ENCODE measurements at regions not wholly inside any gene's neighbourhood (a gene's known extent, or its start where the extent isn't known, plus 50 kb on each side); places are given as distances from the start of the nearest gene placed in this dataset.
"Not testable (repeated sequence)": the region's sequence is repeated elsewhere in the genome, so short reads cannot be mapped to it uniquely, and the experiment has no call there.

DNA sequence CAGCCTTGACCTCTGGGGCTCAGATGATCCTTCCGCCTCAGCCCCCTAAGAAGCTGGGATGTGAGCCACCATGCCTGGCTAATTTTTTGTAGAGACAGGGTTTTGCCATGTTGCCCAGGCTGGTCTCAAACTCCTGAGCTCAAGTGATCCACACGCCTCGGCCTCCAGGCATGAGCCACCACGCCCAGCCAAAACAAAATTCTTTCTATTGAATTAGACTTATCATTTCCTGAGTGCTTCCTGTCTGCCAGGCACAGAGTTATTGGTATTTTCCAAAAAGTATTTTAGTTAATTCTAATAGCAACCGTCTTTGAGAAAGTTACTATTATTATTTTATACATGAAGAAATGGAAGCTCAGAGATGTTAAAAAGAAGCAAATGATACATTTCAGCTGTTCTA, 61.4 kb upstream of the LMO2 start:
- H3K4me3 Mint-ChIP-seq, result no peak overlapping the region
- H3K27me3 Mint-ChIP-seq, result peaks cover 20% of the 10 kb centered on the region
- no peak overlapping the region for H3K27ac Mint-ChIP-seq
- H3K36me3 Mint-ChIP-seq (ENCODE audit: low read depth), result no peaks in the 10 kb centered on the region
- DNase-seq, result no peak
- no peaks in the 10 kb centered on the region for H3K4me1 Mint-ChIP-seq
- intact Hi-C loops (cut with micrococcal nuclease), result no loop called here
- H3K9me3 Mint-ChIP-seq, result no peaks in the 10 kb centered on the region

- intact Hi-C loops (cut with micrococcal nuclease), result no loop called here
These were observed 60.9 kb upstream of the LMO2 start for GRCh38 chr11:33952805-33953204.

DNA sequence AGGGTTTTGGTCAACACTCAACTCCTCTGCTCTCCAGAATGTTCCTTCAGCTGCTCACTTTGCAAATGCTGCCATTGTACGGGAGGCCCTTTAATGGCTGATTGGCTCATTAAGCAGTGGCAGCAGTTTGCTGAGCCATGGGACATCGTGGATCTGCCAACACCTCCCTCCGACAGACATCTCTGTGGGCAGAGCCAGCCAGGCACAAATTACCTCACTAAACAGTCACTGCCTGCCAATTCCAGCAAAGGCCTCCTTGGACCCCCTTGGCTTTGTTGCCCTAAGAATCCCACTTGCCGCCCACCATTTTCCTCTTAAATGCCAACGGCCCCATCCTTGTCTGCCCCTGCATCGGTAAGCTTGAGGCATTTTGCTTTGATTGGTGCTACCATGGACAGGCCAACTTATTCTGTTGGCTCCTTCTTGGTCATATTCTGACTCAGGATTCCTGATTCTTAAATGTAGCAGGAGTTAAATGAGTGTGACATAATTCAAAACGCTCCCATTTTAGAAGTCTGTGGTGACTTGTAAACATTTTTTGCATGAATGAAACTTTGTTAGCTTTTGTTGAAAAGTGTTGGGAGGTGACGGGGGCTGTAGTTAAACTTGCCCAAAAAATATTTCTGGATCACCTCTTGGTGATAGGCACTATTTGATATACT, 57.5 kb upstream of the LMO2 start:
- Mint-ChIP-seq H3K4me3 (no peak overlapping the region), H3K9me3 (no peaks in the 10 kb centered on the region), H3K36me3 (ENCODE audit: low read depth) (no peaks in the 10 kb centered on the region), H3K4me1 (no peaks in the 10 kb centered on the region), H3K27me3 (peaks cover 11% of the 10 kb centered on the region), H3K27ac (no peak overlapping the region)
- no peak for DNase-seq
- intact Hi-C loops (cut with micrococcal nuclease), result no loop called here

More at GRCh38 chr11:33952805-33953204, 60.9 kb upstream of the LMO2 start:
- Mint-ChIP-seq H3K36me3 (ENCODE audit: low read depth) (no peaks in the 10 kb centered on the region), H3K27ac (no peak overlapping the region), H3K9me3 (no peaks in the 10 kb centered on the region), H3K27me3 (peaks cover 20% of the 10 kb centered on the region), H3K4me3 (no peak overlapping the region), H3K4me1 (no peaks in the 10 kb centered on the region)
- no peak for DNase-seq

GRCh38 chr11:33948494-33948893, 56.6 kb upstream of the LMO2 start:
- Mint-ChIP-seq H3K4me3 (no peak overlapping the region), H3K27me3 (peaks cover 8% of the 10 kb centered on the region), H3K9me3 (no peaks in the 10 kb centered on the region), H3K4me1 (no peaks in the 10 kb centered on the region), H3K36me3 (ENCODE audit: low read depth) (no peaks in the 10 kb centered on the region), H3K27ac (no peak overlapping the region)
- DNase-seq, result no peak
- intact Hi-C loops (cut with micrococcal nuclease), result no loop called here

DNA sequence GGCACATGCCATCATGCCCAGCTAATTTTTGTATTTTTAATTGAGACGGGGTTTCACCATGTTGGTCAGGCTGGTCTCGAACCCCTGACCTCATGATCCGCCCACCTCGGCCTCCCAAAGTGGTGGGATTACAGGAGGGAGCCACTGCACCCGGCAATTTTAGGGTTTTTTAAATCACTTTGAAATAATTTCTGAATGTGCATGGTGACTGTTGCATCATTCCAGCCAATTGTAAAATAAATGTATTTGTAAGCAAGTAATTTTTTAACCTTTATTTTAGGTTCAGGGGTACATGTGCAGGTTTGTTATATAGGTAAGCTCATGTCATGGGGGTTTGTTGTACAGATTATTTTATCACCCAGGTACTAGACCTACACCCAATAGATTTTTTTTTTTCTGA, 56.0 kb upstream of the LMO2 start:
- H3K27ac Mint-ChIP-seq, result not testable (repeated sequence)

DNA sequence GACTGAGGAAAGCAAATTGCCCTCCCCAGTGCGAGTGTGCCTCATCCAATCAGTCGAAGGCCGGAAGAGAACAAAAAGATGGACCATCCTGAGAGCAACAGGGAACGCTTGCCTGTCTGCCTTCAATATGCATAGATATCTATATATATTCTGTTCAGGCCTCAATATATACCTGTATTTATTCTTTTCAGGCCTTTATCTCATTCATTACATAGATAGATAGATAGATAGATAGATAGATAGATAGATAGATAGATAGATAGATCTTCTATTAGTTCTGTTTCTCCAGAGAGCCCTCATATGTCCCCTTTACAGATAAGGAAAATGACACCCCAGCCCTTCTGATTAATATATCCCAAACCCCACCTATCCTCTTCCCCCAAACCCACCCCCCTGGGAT, 55.1 kb upstream of the LMO2 start:
- H3K27ac Mint-ChIP-seq, result no peak overlapping the region
- H3K4me1 Mint-ChIP-seq, result no peaks in the 10 kb centered on the region
- no peak for DNase-seq
- intact Hi-C loops (cut with micrococcal nuclease), result no loop called here
- peaks cover 6% of the 10 kb centered on the region for H3K27me3 Mint-ChIP-seq
- no peaks in the 10 kb centered on the region for H3K9me3 Mint-ChIP-seq
- H3K4me3 Mint-ChIP-seq, result no peak overlapping the region
- no peaks in the 10 kb centered on the region for H3K36me3 Mint-ChIP-seq (ENCODE audit: low read depth)

More for the DNA sequence above, 56.0 kb upstream of the LMO2 start:
- H3K4me1 Mint-ChIP-seq; intact Hi-C loops (cut with micrococcal nuclease); H3K36me3 Mint-ChIP-seq (ENCODE audit: low read depth); H3K9me3 Mint-ChIP-seq; H3K4me3 Mint-ChIP-seq; H3K27me3 Mint-ChIP-seq; DNase-seq: not testable (repeated sequence)

DNA sequence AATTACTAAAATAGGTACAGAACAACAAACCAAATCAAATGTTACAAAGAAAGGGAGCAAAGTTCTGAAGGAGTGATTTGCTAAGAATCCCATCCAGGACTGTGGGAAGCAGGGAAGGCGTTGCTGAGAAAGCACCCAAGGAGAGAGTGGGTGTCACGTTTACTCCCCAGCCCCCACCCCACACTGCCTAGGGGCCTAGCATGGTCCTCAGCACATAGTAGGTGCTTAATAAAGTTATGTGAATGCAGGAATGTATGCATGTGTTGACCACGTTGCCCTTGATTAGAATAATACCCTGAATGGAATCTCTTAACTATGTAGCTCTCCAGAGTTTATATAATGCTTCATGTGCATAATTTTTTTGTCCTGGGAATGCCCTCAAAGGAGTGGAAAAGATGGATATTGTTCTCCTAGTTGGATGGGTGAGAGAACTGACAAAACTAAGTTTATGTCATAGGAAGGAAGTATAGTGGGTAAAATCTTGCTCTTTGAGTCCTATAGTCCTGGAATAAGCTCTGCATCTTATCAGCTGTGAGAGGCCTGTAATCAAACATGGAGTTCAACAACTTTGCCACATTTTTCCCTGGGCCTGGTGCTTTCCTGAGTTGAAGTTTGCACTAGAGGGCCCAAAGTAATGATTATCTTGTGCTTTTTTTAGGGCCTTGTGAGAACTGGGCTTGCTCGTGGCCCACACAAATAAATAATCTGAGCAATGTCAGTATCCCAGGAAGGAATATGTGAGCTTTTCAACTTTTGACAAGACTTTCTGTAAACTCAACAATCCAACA, 53.8 kb upstream of the LMO2 start:
- Mint-ChIP-seq H3K9me3 (no peaks in the 10 kb centered on the region), H3K27me3 (peaks cover 3% of the 10 kb centered on the region)
- intact Hi-C loops (cut with micrococcal nuclease), result no loop called here

GRCh38 chr11:33944693-33945424, 53.0 kb upstream of the LMO2 start:
- Mint-ChIP-seq H3K36me3 (ENCODE audit: low read depth) (no peaks in the 10 kb centered on the region), H3K4me3 (no peak overlapping the region), H3K9me3 (no peaks in the 10 kb centered on the region), H3K27me3 (peaks cover 3% of the 10 kb centered on the region), H3K4me1 (no peaks in the 10 kb centered on the region), H3K27ac (no peak overlapping the region)
- no peak for DNase-seq
- intact Hi-C loops (cut with micrococcal nuclease), result no loop called here

More for the DNA sequence above, 53.8 kb upstream of the LMO2 start:
- no peak for DNase-seq
- H3K4me1 Mint-ChIP-seq, result no peaks in the 10 kb centered on the region
- no peaks in the 10 kb centered on the region for H3K36me3 Mint-ChIP-seq (ENCODE audit: low read depth)
- no peak overlapping the region for H3K4me3 Mint-ChIP-seq
- H3K27ac Mint-ChIP-seq, result no peak overlapping the region

- Mint-ChIP-seq H3K27me3 (peaks cover 3% of the 10 kb centered on the region), H3K27ac (no peak overlapping the region), H3K9me3 (no peaks in the 10 kb centered on the region), H3K4me1 (no peaks in the 10 kb centered on the region), H3K4me3 (no peak overlapping the region), H3K36me3 (ENCODE audit: low read depth) (no peaks in the 10 kb centered on the region)
- intact Hi-C loops (cut with micrococcal nuclease), result no loop called here
- DNase-seq, result no peak
These were observed 52.4 kb upstream of the LMO2 start for GRCh38 chr11:33944345-33944692.

- Mint-ChIP-seq H3K27ac (no peak overlapping the region), H3K4me3 (no peak overlapping the region), H3K4me1 (no peaks in the 10 kb centered on the region), H3K36me3 (ENCODE audit: low read depth) (no peaks in the 10 kb centered on the region), H3K9me3 (no peaks in the 10 kb centered on the region), H3K27me3 (no peaks in the 10 kb centered on the region)
- DNase-seq, result no peak
- intact Hi-C loops (cut with micrococcal nuclease), result no loop called here
These were observed 51.1 kb upstream of the LMO2 start for GRCh38 chr11:33942954-33943353.

- DNase-seq, result no peak
- H3K27me3 Mint-ChIP-seq, result no peaks in the 10 kb centered on the region
- no peaks in the 10 kb centered on the region for H3K36me3 Mint-ChIP-seq (ENCODE audit: low read depth)
- H3K4me1 Mint-ChIP-seq, result no peaks in the 10 kb centered on the region
- no peaks in the 10 kb centered on the region for H3K9me3 Mint-ChIP-seq
- intact Hi-C loops (cut with micrococcal nuclease), result no loop called here
- no peak overlapping the region for H3K27ac Mint-ChIP-seq
- H3K4me3 Mint-ChIP-seq, result no peak overlapping the region
These were observed 49.8 kb upstream of the LMO2 start for GRCh38 chr11:33941637-33942160.

All from activated CD4-positive, alpha-beta T cell treated with anti-CD3 and anti-CD28 coated beads, Interleukin-2, amount 10 ng/mL, durations not matched to agents 24 days and 14 days (primary cell).